HCT116 (cell line): ENCODE measurements at regions not wholly inside any gene's neighbourhood (a gene's known extent, or its start where the extent isn't known, plus 50 kb on each side); places are given as distances from the start of the nearest gene placed in this dataset.

Experiments
- ATAC-seq: fragments of 200-7000 bp; cut with Tn5 transposase; 2 replicates; pipeline ENCODE4 v1.9.1; 2020; ENCODE audit warnings: mild to moderate bottlenecking, moderate library complexity
- BruUV-seq: library from RNA; stranded (reverse); fragments of 400-500 nt; replicated peaks from 2 replicates; lab custom pipeline; 2021; lab: Mats Ljungman, UMichigan
- CTCF ChIA-PET: fragments of 300-600 bp; sonication (Branson Sonifier 250); formaldehyde crosslinking; loops from one replicate; lab custom pipeline; 2021; ENCODE audit warnings: antibody characterized with exemption; lab: Charles Lee
- POLR2A ChIA-PET: fragments of 300-600, 350-600 bp; sonication (Branson Sonifier 250); formaldehyde crosslinking; loops from one replicate; lab custom pipeline; 2021; ENCODE audit warnings: antibody characterized with exemption; lab: Charles Lee
- RAD21 ChIA-PET, 2 experiments: fragments of 300-600 bp; sonication (Branson Sonifier 250); formaldehyde crosslinking; loops; one replicate each; lab custom pipeline; 2023; ENCODE audit warnings: low total read pairs in 2 of 2; ENCODE audit not compliant: uncharacterized antibody in 2 of 2, unreplicated experiment in 2 of 2, low non-redundant PET in 1 of 2; lab: Charles Lee
- DNase-seq: peaks from one replicate; pipeline ENCODE4 v3.0.0-alpha.2; 2010; ENCODE audit warnings: low read depth, low spot score
- H2AFZ ChIP-seq: fragments of 200-600 bp; shearing (Covaris generic), sonication (generic); 2 replicates; pipeline ENCODE4 v1.6.1; 2017; ENCODE audit warnings: low read depth, mixed run types, mixed read lengths, antibody characterized with exemption, low read length; ENCODE audit not compliant: poor library complexity, severe bottlenecking
- H3K27ac ChIP-seq: 2 replicates; pipeline ENCODE4 v1.5.1; 2012; ENCODE audit warnings: low read depth, low read length
- H3K27me3 ChIP-seq: fragments of 200-600 bp; sonication (generic); 2 replicates; pipeline ENCODE4 v1.6.1; 2016; ENCODE audit warnings: mixed run types, low read length, mixed read lengths; ENCODE audit not compliant: insufficient read depth
- H3K36me3 ChIP-seq, 2 experiments: fragments of 200-500 bp in 1 of 2; fragments of 200-600 bp in 1 of 2; sonication (Bioruptor generic) in 1 of 2; sonication (generic) in 1 of 2; 2 replicates each; pipeline versions ENCODE4 v1.5.1 to v1.6.1; 2014 to 2016; ENCODE audit warnings: low read length in 2 of 2, inconsistent platforms in 1 of 2, mixed read lengths in 1 of 2, mixed run types in 1 of 2; ENCODE audit not compliant: insufficient read depth in 2 of 2, control insufficient read depth in 1 of 2
- H3K4me1 ChIP-seq, 2 experiments: fragments of 200-600 bp in 1 of 2; sonication (generic) in 1 of 2; 2 replicates each; pipeline versions ENCODE4 v1.5.1 to v1.6.1; 2012 to 2017; ENCODE audit warnings: low read length in 2 of 2, inconsistent platforms in 1 of 2, mild to moderate bottlenecking in 1 of 2, mixed read lengths in 1 of 2, mixed run types in 1 of 2, moderate library complexity in 1 of 2; ENCODE audit not compliant: insufficient read depth in 2 of 2, control insufficient read depth in 1 of 2
- H3K4me2 ChIP-seq: fragments of 200-600 bp; sonication (generic); 2 replicates; pipeline ENCODE4 v1.6.1; 2017; ENCODE audit warnings: mixed run types, low read length, mixed read lengths
- H3K4me3 ChIP-seq, 2 experiments: fragments of 200-600 bp in 1 of 2; sonication (generic) in 1 of 2; replicated peaks in 1 of 2; 2 replicates each; pipeline ENCODE4 v1.5.1; 2011 to 2016; ENCODE audit warnings: low read length in 2 of 2, control low read depth in 1 of 2, low read depth in 1 of 2, mild to moderate bottlenecking in 1 of 2, mixed read lengths in 1 of 2, mixed run types in 1 of 2
- H3K79me2 ChIP-seq: fragments of 200-600 bp; sonication (generic); 2 replicates; pipeline ENCODE4 v1.6.1; 2017; ENCODE audit warnings: mild to moderate bottlenecking, mixed run types, low read length, moderate library complexity, mixed read lengths; ENCODE audit not compliant: insufficient read depth
- H3K9ac ChIP-seq: fragments of 200-600 bp; sonication (generic); 2 replicates; pipeline ENCODE4 v1.6.1; 2016; ENCODE audit warnings: low read length, mixed read lengths
- H3K9me2 ChIP-seq: fragments of 200-600 bp; sonication (generic), shearing (Covaris generic); 2 replicates; pipeline ENCODE4 v1.6.1; 2017; ENCODE audit warnings: mixed run types, mild to moderate bottlenecking, moderate library complexity; ENCODE audit not compliant: insufficient read depth
- H3K9me3 ChIP-seq, 2 experiments: fragments of 200-500 bp in 1 of 2; fragments of 200-600 bp in 1 of 2; sonication (Bioruptor generic) in 1 of 2; sonication (generic) in 1 of 2; 2 replicates each; pipeline ENCODE4 v1.6.1; 2014 to 2017; ENCODE audit warnings: low read length in 2 of 2, mixed read lengths in 2 of 2, inconsistent platforms in 1 of 2, low read depth in 1 of 2, mild to moderate bottlenecking in 1 of 2, mixed run types in 1 of 2, moderate library complexity in 1 of 2; ENCODE audit not compliant: control insufficient read depth in 1 of 2, insufficient read depth in 1 of 2
- H4K20me1 ChIP-seq: fragments of 200-600 bp; sonication (generic), shearing (Covaris generic); 2 replicates; pipeline ENCODE4 v1.6.1; 2017; ENCODE audit warnings: mixed run types, mild to moderate bottlenecking, moderate library complexity; ENCODE audit not compliant: insufficient read depth
- CBX3 ChIP-seq: IDR thresholded peaks from 2 replicates; pipeline ENCODE4 v1.6.1; 2012; ENCODE audit warnings: low read depth
- CEBPB ChIP-seq: IDR thresholded peaks from 2 replicates; pipeline ENCODE4 v1.6.1; 2012; ENCODE audit warnings: low read depth
- JUND ChIP-seq: IDR thresholded peaks from 2 replicates; pipeline ENCODE4 v1.6.1; 2012
- RAD21 ChIP-seq: IDR thresholded peaks from 2 replicates; pipeline ENCODE4 v1.6.1; 2012; ENCODE audit warnings: low read depth, mild to moderate bottlenecking
- SRF ChIP-seq: IDR thresholded peaks from 2 replicates; pipeline ENCODE4 v1.6.1; 2012; ENCODE audit warnings: low read depth
- ZFX ChIP-seq: fragments of 450-650 bp; IDR thresholded peaks from 2 replicates; pipeline ENCODE4 v1.6.1; 2017
- intact Hi-C: fragments of 100-400 bp; cut with micrococcal nuclease; formaldehyde crosslinking; loops from 2 replicates; pipeline ENCODE4 v1.10.0; 2022
- TF ChIP-seq, protein P1 (sequence below), 3 experiments: fragments of 200-600 bp in 1 of 3; sonication (generic) in 1 of 3; IDR thresholded peaks in 2 of 3; conservative IDR thresholded peaks in 1 of 3; 2 replicates each; pipeline ENCODE4 v1.5.1; 2012 to 2017; ENCODE audit warnings: low read depth in 2 of 3, low read length in 2 of 3, antibody characterized with exemption in 1 of 3, borderline replicate concordance in 1 of 3, control low read depth in 1 of 3, mild to moderate bottlenecking in 1 of 3, mixed read lengths in 1 of 3, mixed run types in 1 of 3, moderate library complexity in 1 of 3; ENCODE audit not compliant: insufficient read depth in 1 of 3
- TF ChIP-seq, protein P2 (sequence below): IDR thresholded peaks from 2 replicates; pipeline ENCODE4 v1.6.1; 2012
- TF ChIP-seq, protein P3 (sequence below): IDR thresholded peaks from 2 replicates; pipeline ENCODE4 v1.6.1; 2012; ENCODE audit warnings: low read depth

DNA sequence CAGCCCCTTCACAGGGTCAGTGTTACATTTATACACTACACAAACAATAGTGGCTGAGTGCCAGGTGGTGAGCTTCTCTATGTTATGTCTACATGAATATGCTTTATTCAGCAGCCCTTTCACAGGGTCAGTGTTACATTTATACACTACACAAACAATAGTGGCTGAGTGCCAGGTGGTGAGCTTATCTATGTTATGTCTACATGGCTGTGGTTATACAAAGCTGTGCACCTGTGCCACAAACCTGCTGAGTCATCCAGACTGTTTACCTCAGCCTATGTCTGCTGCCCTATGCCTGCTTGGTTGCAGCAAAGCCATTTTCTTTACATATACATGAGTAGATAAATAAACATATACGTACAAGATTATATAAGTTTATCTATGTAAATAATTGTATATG lies 76.5 kb downstream of the ZNF726 start:
- RAD21 ChIA-PET, result no interaction called here
- no peaks in the 10 kb centered on the region for H3K9me2 ChIP-seq
- no peak overlapping the region for H3K4me3 ChIP-seq
- H3K4me1 ChIP-seq, result no peaks in the 10 kb centered on the region
- no peaks in the 10 kb centered on the region for H4K20me1 ChIP-seq
- no peak overlapping the region for H3K27ac ChIP-seq
- no TSS peak for BruUV-seq
- H3K9me3 ChIP-seq, result peaks cover 6 to 20% of the 10 kb centered on the region in 2 experiments; a peak in 2 of 4 replicates
- TF ChIP-seq JUND, result no peak
- TF ChIP-seq ZFX, result no peak
- no peak for TF ChIP-seq RAD21
- TF ChIP-seq, protein P1, sequence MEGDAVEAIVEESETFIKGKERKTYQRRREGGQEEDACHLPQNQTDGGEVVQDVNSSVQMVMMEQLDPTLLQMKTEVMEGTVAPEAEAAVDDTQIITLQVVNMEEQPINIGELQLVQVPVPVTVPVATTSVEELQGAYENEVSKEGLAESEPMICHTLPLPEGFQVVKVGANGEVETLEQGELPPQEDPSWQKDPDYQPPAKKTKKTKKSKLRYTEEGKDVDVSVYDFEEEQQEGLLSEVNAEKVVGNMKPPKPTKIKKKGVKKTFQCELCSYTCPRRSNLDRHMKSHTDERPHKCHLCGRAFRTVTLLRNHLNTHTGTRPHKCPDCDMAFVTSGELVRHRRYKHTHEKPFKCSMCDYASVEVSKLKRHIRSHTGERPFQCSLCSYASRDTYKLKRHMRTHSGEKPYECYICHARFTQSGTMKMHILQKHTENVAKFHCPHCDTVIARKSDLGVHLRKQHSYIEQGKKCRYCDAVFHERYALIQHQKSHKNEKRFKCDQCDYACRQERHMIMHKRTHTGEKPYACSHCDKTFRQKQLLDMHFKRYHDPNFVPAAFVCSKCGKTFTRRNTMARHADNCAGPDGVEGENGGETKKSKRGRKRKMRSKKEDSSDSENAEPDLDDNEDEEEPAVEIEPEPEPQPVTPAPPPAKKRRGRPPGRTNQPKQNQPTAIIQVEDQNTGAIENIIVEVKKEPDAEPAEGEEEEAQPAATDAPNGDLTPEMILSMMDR (IDR thresholded peaks at IDR 0.05 in 2 of 3, conservative IDR thresholded peaks at IDR 0.05 in 1 of 3; ENCODE audit: borderline replicate concordance in 1 of 3, insufficient read depth in 1 of 3, low read depth in 2 of 3, low read length in 2 of 3), result no peak
- TF ChIP-seq, protein P2, sequence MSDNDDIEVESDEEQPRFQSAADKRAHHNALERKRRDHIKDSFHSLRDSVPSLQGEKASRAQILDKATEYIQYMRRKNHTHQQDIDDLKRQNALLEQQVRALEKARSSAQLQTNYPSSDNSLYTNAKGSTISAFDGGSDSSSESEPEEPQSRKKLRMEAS, result no peak
- no peak for TF ChIP-seq SRF
- TF ChIP-seq, protein P3, sequence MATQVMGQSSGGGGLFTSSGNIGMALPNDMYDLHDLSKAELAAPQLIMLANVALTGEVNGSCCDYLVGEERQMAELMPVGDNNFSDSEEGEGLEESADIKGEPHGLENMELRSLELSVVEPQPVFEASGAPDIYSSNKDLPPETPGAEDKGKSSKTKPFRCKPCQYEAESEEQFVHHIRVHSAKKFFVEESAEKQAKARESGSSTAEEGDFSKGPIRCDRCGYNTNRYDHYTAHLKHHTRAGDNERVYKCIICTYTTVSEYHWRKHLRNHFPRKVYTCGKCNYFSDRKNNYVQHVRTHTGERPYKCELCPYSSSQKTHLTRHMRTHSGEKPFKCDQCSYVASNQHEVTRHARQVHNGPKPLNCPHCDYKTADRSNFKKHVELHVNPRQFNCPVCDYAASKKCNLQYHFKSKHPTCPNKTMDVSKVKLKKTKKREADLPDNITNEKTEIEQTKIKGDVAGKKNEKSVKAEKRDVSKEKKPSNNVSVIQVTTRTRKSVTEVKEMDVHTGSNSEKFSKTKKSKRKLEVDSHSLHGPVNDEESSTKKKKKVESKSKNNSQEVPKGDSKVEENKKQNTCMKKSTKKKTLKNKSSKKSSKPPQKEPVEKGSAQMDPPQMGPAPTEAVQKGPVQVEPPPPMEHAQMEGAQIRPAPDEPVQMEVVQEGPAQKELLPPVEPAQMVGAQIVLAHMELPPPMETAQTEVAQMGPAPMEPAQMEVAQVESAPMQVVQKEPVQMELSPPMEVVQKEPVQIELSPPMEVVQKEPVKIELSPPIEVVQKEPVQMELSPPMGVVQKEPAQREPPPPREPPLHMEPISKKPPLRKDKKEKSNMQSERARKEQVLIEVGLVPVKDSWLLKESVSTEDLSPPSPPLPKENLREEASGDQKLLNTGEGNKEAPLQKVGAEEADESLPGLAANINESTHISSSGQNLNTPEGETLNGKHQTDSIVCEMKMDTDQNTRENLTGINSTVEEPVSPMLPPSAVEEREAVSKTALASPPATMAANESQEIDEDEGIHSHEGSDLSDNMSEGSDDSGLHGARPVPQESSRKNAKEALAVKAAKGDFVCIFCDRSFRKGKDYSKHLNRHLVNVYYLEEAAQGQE, result no peak
- TF ChIP-seq CEBPB, result no peak
- no peak for TF ChIP-seq CBX3
- H2AFZ ChIP-seq, result no peak overlapping the region
- CTCF ChIA-PET, result no interaction called here
- intact Hi-C loops, result no loop called here
- DNase-seq, result no peak
- H3K4me2 ChIP-seq, result no peak overlapping the region
- H3K79me2 ChIP-seq, result no peaks in the 10 kb centered on the region
- no peaks in the 10 kb centered on the region for H3K27me3 ChIP-seq
- POLR2A ChIA-PET, result no interaction called here
- no peaks in the 10 kb centered on the region for H3K36me3 ChIP-seq
- ATAC-seq, result no peak
- H3K9ac ChIP-seq, result no peak overlapping the region
